ENCODE measurements at regions not wholly inside any gene's neighbourhood (a gene's known extent, or its start where the extent isn't known, plus 50 kb on each side); places are given as distances from the start of the nearest gene placed in this dataset.
A peak's percentile ranks its signal among the peaks of the same experiment; 100 is the strongest.

GRCh38 chr5:104265531-104266140 is 703.0 kb upstream of the NUDT12 start:
- DNase-seq (ENCODE audit: low spot score), result no peak

- DNase-seq (ENCODE audit: low spot score), result no peak
Observed at GRCh38 chr5:104247260-104247659, 684.7 kb upstream of the NUDT12 start.

- DNase-seq (ENCODE audit: low spot score), result no peak
Observed at GRCh38 chr5:104241046-104241445, 678.5 kb upstream of the NUDT12 start.

- DNase-seq (ENCODE audit: low spot score), result no peak
Observed at GRCh38 chr5:104237586-104237985, 675.0 kb upstream of the NUDT12 start.

GRCh38 chr5:104223885-104224773 is 661.5 kb upstream of the NUDT12 start:
- no peak for DNase-seq (ENCODE audit: low spot score)

GRCh38 chr5:104218200-104218599 is 655.6 kb upstream of the NUDT12 start:
- no peak for DNase-seq (ENCODE audit: low spot score)

- DNase-seq (ENCODE audit: low spot score), result no peak
Observed at GRCh38 chr5:104213216-104213615, 650.6 kb upstream of the NUDT12 start.

GRCh38 chr5:104199771-104200170 is 637.2 kb upstream of the NUDT12 start:
- no peak for DNase-seq (ENCODE audit: low spot score)

GRCh38 chr5:104198156-104198555 is 635.6 kb upstream of the NUDT12 start:
- no peak for DNase-seq (ENCODE audit: low spot score)

GRCh38 chr5:104189909-104190308 is 627.3 kb upstream of the NUDT12 start:
- DNase-seq (ENCODE audit: low spot score), result no peak

GRCh38 chr5:104189031-104189430 is 626.4 kb upstream of the NUDT12 start:
- no peak for DNase-seq (ENCODE audit: low spot score)

GRCh38 chr5:104187656-104188055 is 625.1 kb upstream of the NUDT12 start:
- DNase-seq (ENCODE audit: low spot score), result no peak

GRCh38 chr5:104186510-104186909 is 623.9 kb upstream of the NUDT12 start:
- DNase-seq (ENCODE audit: low spot score), result no peak

- DNase-seq (ENCODE audit: low spot score), result no peak
Observed at GRCh38 chr5:104186100-104186499, 623.5 kb upstream of the NUDT12 start.

- DNase-seq (ENCODE audit: low spot score), result no peak
Observed at GRCh38 chr5:104184264-104184663, 621.7 kb upstream of the NUDT12 start.

GRCh38 chr5:104178829-104179456 is 616.4 kb upstream of the NUDT12 start:
- peak; percentile 23 for DNase-seq (ENCODE audit: low spot score)

GRCh38 chr5:104178066-104178465 is 615.5 kb upstream of the NUDT12 start:
- no peak for DNase-seq (ENCODE audit: low spot score)

- no peak for DNase-seq (ENCODE audit: low spot score)
Observed at GRCh38 chr5:104177651-104178050, 615.1 kb upstream of the NUDT12 start.

GRCh38 chr5:104172976-104173375 is 610.4 kb upstream of the NUDT12 start:
- DNase-seq (ENCODE audit: low spot score), result no peak

GRCh38 chr5:104171958-104172690 is 609.5 kb upstream of the NUDT12 start:
- DNase-seq (ENCODE audit: low spot score), result no peak

- no peak for DNase-seq (ENCODE audit: low spot score)
Observed at GRCh38 chr5:104170926-104171325, 608.3 kb upstream of the NUDT12 start.

- no peak for DNase-seq (ENCODE audit: low spot score)
Observed at GRCh38 chr5:104146652-104147051, 584.1 kb upstream of the NUDT12 start.

Measured in mucosa of gallbladder (tissue), 1 donor.